ENCODE measurements at regions not wholly inside any gene's neighbourhood (a gene's known extent, or its start where the extent isn't known, plus 50 kb on each side); places are given as distances from the start of the nearest gene placed in this dataset.

- DNase-seq (ENCODE audit: low read depth): no peak
- no peak overlapping the region for H3K4me3 ChIP-seq (ENCODE audit: low read length)
- TF ChIP-seq CTCF (conservative IDR thresholded peaks at IDR 0.05; ENCODE audit: low read depth, low read length): no peak
Observed at GRCh38 chr16:27722207-27722606, 172.3 kb downstream of the KATNIP start.

GRCh38 chr16:27722892-27723450 lies 173.0 kb downstream of the KATNIP start:
- DNase-seq (ENCODE audit: low read depth): no peak
- no peak for TF ChIP-seq CTCF (conservative IDR thresholded peaks at IDR 0.05; ENCODE audit: low read depth, low read length)
- no peak overlapping the region for H3K4me3 ChIP-seq (ENCODE audit: low read length)

GRCh38 chr16:27723711-27724481 lies 174.0 kb downstream of the KATNIP start:
- H3K4me3 ChIP-seq (ENCODE audit: low read length): no peak overlapping the region
- no peak for DNase-seq (ENCODE audit: low read depth)
- TF ChIP-seq CTCF (conservative IDR thresholded peaks at IDR 0.05; ENCODE audit: low read depth, low read length): no peak

GRCh38 chr16:27724482-27725235 lies 174.7 kb downstream of the KATNIP start:
- H3K4me3 ChIP-seq (ENCODE audit: low read length): no peak overlapping the region
- TF ChIP-seq CTCF (conservative IDR thresholded peaks at IDR 0.05; ENCODE audit: low read depth, low read length): no peak
- DNase-seq (ENCODE audit: low read depth): no peak

- TF ChIP-seq CTCF (conservative IDR thresholded peaks at IDR 0.05; ENCODE audit: low read depth, low read length): no peak
- H3K4me3 ChIP-seq (ENCODE audit: low read length): no peak overlapping the region
- DNase-seq (ENCODE audit: low read depth): no peak
Observed at GRCh38 chr16:27725236-27726000, 175.5 kb downstream of the KATNIP start.

- H3K4me3 ChIP-seq (ENCODE audit: low read length): no peak overlapping the region
- DNase-seq (ENCODE audit: low read depth): no peak
- no peak for TF ChIP-seq CTCF (conservative IDR thresholded peaks at IDR 0.05; ENCODE audit: low read depth, low read length)
Observed at GRCh38 chr16:27726621-27727261, 176.8 kb downstream of the KATNIP start.

Measured in retinal pigment epithelial cell (primary cell).